ENCODE measurements at regions not wholly inside any gene's neighbourhood (a gene's known extent, or its start where the extent isn't known, plus 50 kb on each side); places are given as distances from the start of the nearest gene placed in this dataset.
"Not testable (repeated sequence)": the region's sequence is repeated elsewhere in the genome, so short reads cannot be mapped to it uniquely, and the experiment has no call there.

DNA sequence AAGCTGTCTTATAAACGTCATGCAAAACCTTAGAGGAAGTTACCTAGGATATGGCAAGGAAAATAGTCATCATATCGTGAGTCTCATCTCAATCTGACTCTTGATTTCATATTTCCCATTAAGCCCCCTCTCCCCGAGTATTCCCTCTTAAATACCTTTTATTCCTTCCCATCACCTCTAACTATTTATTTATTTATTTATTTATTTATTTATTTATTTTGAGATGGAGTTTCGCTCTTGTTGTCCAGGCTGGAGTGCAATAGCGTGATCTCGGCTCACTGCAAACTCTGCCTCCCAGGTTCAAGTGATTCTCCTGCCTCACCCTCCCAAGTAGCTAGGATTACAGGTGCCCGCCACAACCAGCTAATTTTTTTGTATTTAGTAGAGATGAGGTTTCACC is 260.4 kb downstream of the SHOX2 start:
- TF ChIP-seq CTCF (IDR thresholded peaks at IDR 0.05; ENCODE audit: low read depth, low read length, poor library complexity, severe bottlenecking); EZH2phosphoT487 (IDR thresholded peaks at IDR 0.05; ENCODE audit: borderline replicate concordance, low read length): not testable (repeated sequence)
